ENCODE measurements at regions not wholly inside any gene's neighbourhood (a gene's known extent, or its start where the extent isn't known, plus 50 kb on each side); places are given as distances from the start of the nearest gene placed in this dataset.
A peak's percentile ranks its signal among the peaks of the same experiment; 100 is the strongest.
"Not testable (repeated sequence)": the region's sequence is repeated elsewhere in the genome, so short reads cannot be mapped to it uniquely, and the experiment has no call there.

GRCh38 chr22:23466351-23466750 lies 113.7 kb downstream of the IGLL1 start:
- no peak overlapping the region for H3K27ac ChIP-seq
- H3K4me1 ChIP-seq, result no peaks in the 10 kb centered on the region
- DNase-seq (no peak), ATAC-seq (no peak)
- H3K27me3 ChIP-seq, result no peaks in the 10 kb centered on the region
- no peaks in the 10 kb centered on the region for H3K36me3 ChIP-seq
- no peak for TF ChIP-seq CTCF (IDR thresholded peaks at IDR 0.05)
- no peaks in the 10 kb centered on the region for H3K9me3 ChIP-seq
- no peak overlapping the region for H3K4me3 ChIP-seq
- intact Hi-C loops (cut with DNase I), result no loop called here

- DNase-seq; intact Hi-C loops (cut with DNase I); H3K27ac ChIP-seq; H3K4me3 ChIP-seq; H3K36me3 ChIP-seq; H3K9me3 ChIP-seq; ATAC-seq; H3K27me3 ChIP-seq; H3K4me1 ChIP-seq: not testable (repeated sequence)
These were observed 115.3 kb downstream of the IGLL1 start for GRCh38 chr22:23464796-23465195.

GRCh38 chr22:23460517-23461031 lies 119.5 kb downstream of the IGLL1 start:
- H3K9me3 ChIP-seq; DNase-seq; intact Hi-C loops (cut with DNase I); H3K27ac ChIP-seq; H3K4me3 ChIP-seq; H3K4me1 ChIP-seq; H3K36me3 ChIP-seq; H3K27me3 ChIP-seq: not testable (repeated sequence)
- ATAC-seq, result peak; percentile 34

DNA sequence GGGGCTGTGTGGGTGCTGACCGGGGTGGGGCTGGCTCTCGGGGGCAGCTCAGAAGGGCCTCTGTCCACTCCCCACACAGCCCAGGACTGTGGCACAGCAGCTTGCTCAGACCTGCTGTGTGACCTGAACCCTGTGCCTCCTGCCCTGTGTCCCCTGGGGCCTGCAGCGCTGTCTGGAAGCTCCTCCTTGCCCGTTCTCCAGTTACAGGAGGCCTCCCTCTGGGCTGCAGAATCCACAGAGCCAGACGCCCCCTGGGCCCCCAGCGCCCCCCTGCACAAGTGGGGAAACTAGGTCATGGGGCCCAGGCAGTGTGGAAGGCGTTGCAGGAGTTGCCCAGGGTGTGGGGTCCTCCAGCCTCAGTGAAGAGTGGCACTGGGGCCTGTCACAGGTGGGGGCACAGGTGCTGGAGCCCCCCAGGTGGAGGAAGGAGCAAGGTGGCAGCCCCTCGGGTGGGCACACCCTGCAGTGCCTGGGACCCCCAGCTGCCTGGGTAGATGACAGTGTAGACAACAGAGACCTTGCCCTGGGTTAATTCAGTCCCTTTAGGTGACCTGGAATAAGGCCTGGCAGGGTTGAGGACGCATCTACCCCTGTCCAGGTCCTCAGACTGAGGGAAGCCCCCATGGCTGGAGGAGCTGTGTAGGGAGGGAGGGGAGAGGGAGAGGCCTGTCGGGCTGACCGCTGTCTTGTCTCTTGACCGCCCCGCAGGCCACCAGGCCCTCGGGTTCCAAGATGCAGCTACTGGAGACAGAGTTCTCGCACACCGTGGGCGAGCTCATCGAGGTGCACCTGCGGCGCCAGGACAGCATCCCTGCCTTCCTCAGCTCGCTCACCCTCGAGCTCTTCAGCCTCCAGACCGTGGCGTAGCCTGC lies 120.2 kb downstream of the IGLL1 start:
- DNase-seq; intact Hi-C loops (cut with DNase I); H3K9me3 ChIP-seq; H3K4me3 ChIP-seq; H3K27me3 ChIP-seq; H3K27ac ChIP-seq; H3K4me1 ChIP-seq; H3K36me3 ChIP-seq: not testable (repeated sequence)
- ATAC-seq, result peak; percentile 16

DNA sequence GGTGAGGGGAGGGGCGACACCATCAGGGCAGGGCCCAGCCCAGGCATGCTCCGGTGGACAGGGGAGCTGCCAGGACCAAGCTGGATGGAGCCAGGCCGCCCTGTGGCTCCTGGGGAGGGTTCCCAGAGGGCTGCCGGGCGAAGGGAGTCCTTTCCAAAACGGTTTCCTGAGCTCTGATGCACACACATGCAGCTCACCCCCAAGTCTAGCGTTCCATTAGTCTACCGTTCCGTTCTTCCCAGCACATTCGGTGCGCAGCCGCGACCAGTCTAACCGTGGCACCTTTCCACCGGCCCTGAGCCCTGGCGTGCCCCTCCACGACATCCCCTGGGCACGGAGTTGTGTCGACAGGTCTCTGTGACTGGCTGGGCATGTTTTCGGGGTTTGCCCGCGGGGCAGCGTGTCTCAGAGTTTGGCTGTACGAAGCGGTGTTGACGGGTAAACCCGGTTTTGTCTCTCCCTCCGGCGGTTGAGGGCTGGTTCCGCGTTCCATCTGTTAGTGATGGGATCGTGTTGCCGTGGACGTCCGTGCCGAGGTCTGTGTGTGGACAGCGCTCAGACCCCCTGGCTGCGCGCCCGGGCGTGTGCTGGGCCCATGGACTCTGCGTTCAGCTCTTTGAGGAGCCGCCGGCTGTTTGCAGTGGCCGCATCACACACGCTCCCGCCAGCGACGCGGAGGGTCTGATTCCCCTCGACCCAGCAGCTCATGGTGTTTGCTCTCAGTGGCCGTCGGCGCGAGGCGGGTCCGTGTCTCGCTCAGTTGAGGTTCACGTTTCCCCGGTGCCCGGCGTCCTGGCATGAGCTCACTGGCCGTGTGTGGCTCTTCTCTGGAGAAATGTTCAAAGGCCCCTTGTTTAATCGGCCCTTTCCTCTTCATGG lies 121.2 kb downstream of the IGLL1 start:
- no peak for TF ChIP-seq CTCF (IDR thresholded peaks at IDR 0.05)
- intact Hi-C loops (cut with DNase I), result no loop called here
- ATAC-seq (peak; percentile 28), DNase-seq (no peak)
- no peaks in the 10 kb centered on the region for H3K9me3 ChIP-seq
- peaks cover 6% of the 10 kb centered on the region for H3K27me3 ChIP-seq
- no peak overlapping the region for H3K27ac ChIP-seq
- no peak overlapping the region for H3K4me3 ChIP-seq
- no peaks in the 10 kb centered on the region for H3K4me1 ChIP-seq
- no peaks in the 10 kb centered on the region for H3K36me3 ChIP-seq

DNA sequence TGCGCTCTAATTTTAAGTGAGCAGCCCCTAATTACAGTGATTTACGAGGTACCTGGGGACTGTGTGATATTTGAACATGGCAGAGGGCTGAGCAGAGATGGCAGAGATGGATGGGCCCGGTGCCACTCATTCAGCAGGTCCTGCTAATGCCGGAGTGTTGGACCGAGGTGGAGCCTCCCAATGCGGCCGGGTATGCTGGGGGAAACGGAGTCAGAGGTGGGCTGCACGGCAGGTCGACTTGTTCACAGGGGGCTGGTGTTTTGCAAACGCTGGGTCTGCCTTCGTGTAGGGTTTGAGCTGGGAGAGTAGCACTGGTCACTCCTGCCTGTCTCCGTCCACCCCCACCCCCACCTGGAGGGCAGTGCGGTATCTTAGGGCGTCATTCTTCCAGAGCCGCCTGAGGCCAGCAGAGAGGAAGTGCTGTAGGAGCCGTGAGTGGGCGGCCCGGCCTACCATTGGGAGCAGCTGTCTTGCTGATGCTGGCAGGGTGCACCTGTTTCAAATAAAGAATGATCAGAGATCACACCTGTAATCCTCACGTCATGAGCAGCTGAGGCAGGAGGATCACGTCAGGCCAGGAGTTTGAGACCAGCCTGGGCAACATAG lies 122.6 kb downstream of the IGLL1 start:
- peak; percentile 68 for DNase-seq
- H3K36me3 ChIP-seq, result no peaks in the 10 kb centered on the region
- H3K9me3 ChIP-seq, result no peaks in the 10 kb centered on the region
- peaks cover 6% of the 10 kb centered on the region for H3K27me3 ChIP-seq
- H3K4me1 ChIP-seq, result no peaks in the 10 kb centered on the region
- H3K4me3 ChIP-seq, result no peak overlapping the region
- TF ChIP-seq CTCF (IDR thresholded peaks at IDR 0.05), result no peak
- ATAC-seq, result peak; percentile 37
- H3K27ac ChIP-seq, result no peak overlapping the region
- intact Hi-C loops (cut with DNase I), result no loop called here

- ATAC-seq; DNase-seq; H3K4me1 ChIP-seq; H3K9me3 ChIP-seq; H3K27me3 ChIP-seq; H3K4me3 ChIP-seq; H3K27ac ChIP-seq; intact Hi-C loops (cut with DNase I); H3K36me3 ChIP-seq: not testable (repeated sequence)
These were observed 123.3 kb downstream of the IGLL1 start for GRCh38 chr22:23456666-23457379.

DNA sequence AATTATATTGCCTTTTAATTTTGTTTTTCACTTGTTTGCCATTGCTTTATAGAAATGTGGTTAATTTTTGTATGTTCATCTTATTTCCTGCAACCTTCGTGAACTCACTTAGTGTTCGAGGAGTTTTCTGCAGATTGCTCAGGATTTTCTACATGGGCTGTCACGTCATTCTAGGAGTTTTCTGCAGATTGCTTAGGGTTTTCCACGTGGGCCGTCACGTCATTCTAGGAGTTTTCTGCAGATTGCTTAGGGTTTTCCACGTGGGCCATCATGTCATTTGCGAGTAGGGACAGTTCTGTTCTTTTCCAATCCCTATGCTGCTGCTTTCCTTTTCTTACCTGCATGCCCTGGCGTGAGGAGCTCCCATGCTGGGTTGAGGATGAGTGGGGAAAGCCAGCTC lies 125.7 kb downstream of the IGLL1 start:
- H3K4me3 ChIP-seq; H3K27me3 ChIP-seq; intact Hi-C loops (cut with DNase I); DNase-seq; H3K27ac ChIP-seq; H3K36me3 ChIP-seq; H3K9me3 ChIP-seq; H3K4me1 ChIP-seq; ATAC-seq: not testable (repeated sequence)

Measured in upper lobe of right lung (tissue), 1 donor.